ENCODE measurements at regions not wholly inside any gene's neighbourhood (a gene's known extent, or its start where the extent isn't known, plus 50 kb on each side); places are given as distances from the start of the nearest gene placed in this dataset.

DNA sequence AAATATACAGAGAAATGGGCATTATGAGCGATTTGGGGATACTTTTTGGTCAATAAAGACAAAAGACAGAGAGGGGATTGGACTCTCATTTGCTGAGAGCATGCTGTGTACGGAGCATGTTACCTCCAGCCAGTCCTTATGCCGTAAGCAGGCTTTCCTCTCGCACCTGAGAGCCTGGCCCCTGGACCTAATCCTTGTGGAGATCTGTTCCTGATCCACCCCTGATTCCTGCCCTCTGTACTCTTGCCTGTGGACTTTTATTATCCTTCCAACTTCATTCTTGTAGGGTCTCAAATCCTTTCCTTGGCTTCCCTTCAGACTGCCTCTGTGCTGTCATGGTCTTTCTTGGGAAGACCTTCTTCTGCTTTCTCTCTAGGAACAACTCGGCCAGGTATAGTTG is 803.1 kb upstream of the RAB6C start:
- TF ChIP-seq, protein P1, sequence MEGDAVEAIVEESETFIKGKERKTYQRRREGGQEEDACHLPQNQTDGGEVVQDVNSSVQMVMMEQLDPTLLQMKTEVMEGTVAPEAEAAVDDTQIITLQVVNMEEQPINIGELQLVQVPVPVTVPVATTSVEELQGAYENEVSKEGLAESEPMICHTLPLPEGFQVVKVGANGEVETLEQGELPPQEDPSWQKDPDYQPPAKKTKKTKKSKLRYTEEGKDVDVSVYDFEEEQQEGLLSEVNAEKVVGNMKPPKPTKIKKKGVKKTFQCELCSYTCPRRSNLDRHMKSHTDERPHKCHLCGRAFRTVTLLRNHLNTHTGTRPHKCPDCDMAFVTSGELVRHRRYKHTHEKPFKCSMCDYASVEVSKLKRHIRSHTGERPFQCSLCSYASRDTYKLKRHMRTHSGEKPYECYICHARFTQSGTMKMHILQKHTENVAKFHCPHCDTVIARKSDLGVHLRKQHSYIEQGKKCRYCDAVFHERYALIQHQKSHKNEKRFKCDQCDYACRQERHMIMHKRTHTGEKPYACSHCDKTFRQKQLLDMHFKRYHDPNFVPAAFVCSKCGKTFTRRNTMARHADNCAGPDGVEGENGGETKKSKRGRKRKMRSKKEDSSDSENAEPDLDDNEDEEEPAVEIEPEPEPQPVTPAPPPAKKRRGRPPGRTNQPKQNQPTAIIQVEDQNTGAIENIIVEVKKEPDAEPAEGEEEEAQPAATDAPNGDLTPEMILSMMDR (IDR thresholded peaks at IDR 0.05): no peak
- no peak for TF ChIP-seq POLR2A (IDR thresholded peaks at IDR 0.05)

Measured in prostate gland (tissue), 2 donors.